Breast epithelium (tissue), 3 donors: ENCODE measurements at regions not wholly inside any gene's neighbourhood (a gene's known extent, or its start where the extent isn't known, plus 50 kb on each side); places are given as distances from the start of the nearest gene placed in this dataset.

Experiments used
- POLR2A ChIP-seq: fragments of 450-650 bp; IDR thresholded peaks from one replicate; pipeline ENCODE4 v1.6.1; 2016; ENCODE audit warnings: antibody characterized with exemption, mild to moderate bottlenecking, moderate library complexity
- POLR2AphosphoS5 ChIP-seq, 3 donors: sonication (generic); formaldehyde crosslinking; IDR thresholded peaks; one replicate each; pipeline ENCODE4 v1.6.1; 2017; ENCODE audit warnings: antibody characterized with exemption in 3 of 3
- TF ChIP-seq, protein P1 (sequence below), 3 donors: fragments of 450-650 bp; IDR thresholded peaks; one replicate each; pipeline ENCODE4 v1.5.1; 2016 to 2017; ENCODE audit warnings: antibody characterized with exemption in 3 of 3, mild to moderate bottlenecking in 3 of 3, moderate library complexity in 3 of 3

DNA sequence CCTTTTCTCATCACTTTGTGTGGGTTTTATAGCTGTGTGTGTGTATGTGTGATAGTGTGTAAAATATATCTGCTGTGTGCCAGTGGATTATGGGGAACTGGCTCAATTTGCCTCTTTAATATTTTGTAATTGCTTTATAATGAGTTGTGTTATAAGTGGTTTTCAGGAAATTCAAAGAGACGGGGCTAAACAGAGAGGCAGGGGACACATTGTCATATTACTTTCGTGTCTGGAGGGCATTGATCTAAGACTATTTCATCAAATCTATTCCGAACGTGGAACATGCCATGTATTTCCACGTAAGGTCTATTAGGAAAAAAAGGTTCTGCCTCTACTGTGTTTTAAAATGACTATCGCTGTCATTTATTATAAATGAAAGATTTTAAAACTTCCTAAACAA is 793.2 kb upstream of the TMEM132C start:
- TF ChIP-seq, protein P1, sequence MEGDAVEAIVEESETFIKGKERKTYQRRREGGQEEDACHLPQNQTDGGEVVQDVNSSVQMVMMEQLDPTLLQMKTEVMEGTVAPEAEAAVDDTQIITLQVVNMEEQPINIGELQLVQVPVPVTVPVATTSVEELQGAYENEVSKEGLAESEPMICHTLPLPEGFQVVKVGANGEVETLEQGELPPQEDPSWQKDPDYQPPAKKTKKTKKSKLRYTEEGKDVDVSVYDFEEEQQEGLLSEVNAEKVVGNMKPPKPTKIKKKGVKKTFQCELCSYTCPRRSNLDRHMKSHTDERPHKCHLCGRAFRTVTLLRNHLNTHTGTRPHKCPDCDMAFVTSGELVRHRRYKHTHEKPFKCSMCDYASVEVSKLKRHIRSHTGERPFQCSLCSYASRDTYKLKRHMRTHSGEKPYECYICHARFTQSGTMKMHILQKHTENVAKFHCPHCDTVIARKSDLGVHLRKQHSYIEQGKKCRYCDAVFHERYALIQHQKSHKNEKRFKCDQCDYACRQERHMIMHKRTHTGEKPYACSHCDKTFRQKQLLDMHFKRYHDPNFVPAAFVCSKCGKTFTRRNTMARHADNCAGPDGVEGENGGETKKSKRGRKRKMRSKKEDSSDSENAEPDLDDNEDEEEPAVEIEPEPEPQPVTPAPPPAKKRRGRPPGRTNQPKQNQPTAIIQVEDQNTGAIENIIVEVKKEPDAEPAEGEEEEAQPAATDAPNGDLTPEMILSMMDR (IDR thresholded peaks at IDR 0.05) = no peak
- TF ChIP-seq POLR2AphosphoS5 (IDR thresholded peaks at IDR 0.05) (no peak), POLR2A (no peak)
